SW 1271 (cell line): ENCODE measurements at regions not wholly inside any gene's neighbourhood (a gene's known extent, or its start where the extent isn't known, plus 50 kb on each side); places are given as distances from the start of the nearest gene placed in this dataset.
"Not testable (repeated sequence)": the region's sequence is repeated elsewhere in the genome, so short reads cannot be mapped to it uniquely, and the experiment has no call there.

Experiments
- DNase-seq, 2 experiments: peaks; one replicate each; lab custom pipeline; 2025; lab: John Stamatoyannopoulos, UW

GRCh38 chr4:54581807-54582206, 76.0 kb upstream of the KIT start:
- DNase-seq = no peak

- DNase-seq = no peak
Observed at GRCh38 chr4:54585321-54586000, 72.3 kb upstream of the KIT start.

GRCh38 chr4:54586320-54586955, 71.3 kb upstream of the KIT start:
- DNase-seq = no peak

GRCh38 chr4:54587107-54587891, 70.5 kb upstream of the KIT start:
- no peak for DNase-seq

GRCh38 chr4:54588404-54588803, 69.4 kb upstream of the KIT start:
- DNase-seq = no peak

GRCh38 chr4:54589586-54589985, 68.2 kb upstream of the KIT start:
- no peak for DNase-seq

GRCh38 chr4:54593795-54594322, 63.9 kb upstream of the KIT start:
- no peak for DNase-seq

- DNase-seq = no peak
Observed at GRCh38 chr4:54596201-54596600, 61.6 kb upstream of the KIT start.

- not testable (repeated sequence) for DNase-seq
Observed at GRCh38 chr4:54597678-54598077, 60.1 kb upstream of the KIT start.

- DNase-seq = not testable (repeated sequence)
Observed at GRCh38 chr4:54602175-54602574, 55.6 kb upstream of the KIT start.

GRCh38 chr4:54607067-54607466, 50.7 kb upstream of the KIT start:
- no peak for DNase-seq

- DNase-seq = no peak
Observed at GRCh38 chr4:54607521-54607920, 50.2 kb upstream of the KIT start.
